Activated naive CD8-positive, alpha-beta T cell treated with anti-CD3 and anti-CD28 coated beads, Interleukin-2, amount 50 U/mL, for 16 hours (primary cell): ENCODE measurements at regions not wholly inside any gene's neighbourhood (a gene's known extent, or its start where the extent isn't known, plus 50 kb on each side); places are given as distances from the start of the nearest gene placed in this dataset.
"Not testable (repeated sequence)": the region's sequence is repeated elsewhere in the genome, so short reads cannot be mapped to it uniquely, and the experiment has no call there.

ENCODE experiments used
- DNase-seq: peaks from one replicate; pipeline ENCODE4 v3.0.0-alpha.2; 2020; ENCODE audit warnings: low read depth, low spot score

- DNase-seq, result no peak
These were observed 393.3 kb downstream of the LIG4 start for GRCh38 chr13:107822006-107822405.

- DNase-seq, result no peak
These were observed 393.8 kb downstream of the LIG4 start for GRCh38 chr13:107821492-107821891.

GRCh38 chr13:107819071-107819470, 396.3 kb downstream of the LIG4 start:
- no peak for DNase-seq

GRCh38 chr13:107817647-107818287, 397.6 kb downstream of the LIG4 start:
- DNase-seq, result no peak

- no peak for DNase-seq
These were observed 403.3 kb downstream of the LIG4 start for GRCh38 chr13:107812014-107812412.

- DNase-seq, result no peak
These were observed 403.9 kb downstream of the LIG4 start for GRCh38 chr13:107811233-107812013.

GRCh38 chr13:107809125-107809524, 406.2 kb downstream of the LIG4 start:
- DNase-seq, result no peak

- DNase-seq, result no peak
These were observed 406.9 kb downstream of the LIG4 start for GRCh38 chr13:107808389-107808788.

- DNase-seq, result no peak
These were observed 407.8 kb downstream of the LIG4 start for GRCh38 chr13:107807306-107808073.

GRCh38 chr13:107806726-107807125, 408.6 kb downstream of the LIG4 start:
- no peak for DNase-seq

GRCh38 chr13:107803822-107804495, 411.4 kb downstream of the LIG4 start:
- DNase-seq, result no peak

- no peak for DNase-seq
These were observed 413.7 kb downstream of the LIG4 start for GRCh38 chr13:107801621-107802020.

- DNase-seq, result no peak
These were observed 416.3 kb downstream of the LIG4 start for GRCh38 chr13:107799001-107799400.

GRCh38 chr13:107790397-107790796, 424.9 kb downstream of the LIG4 start:
- no peak for DNase-seq

GRCh38 chr13:107788464-107789165, 426.7 kb downstream of the LIG4 start:
- no peak for DNase-seq

- not testable (repeated sequence) for DNase-seq
These were observed 432.7 kb downstream of the LIG4 start for GRCh38 chr13:107782646-107783045.

- no peak for DNase-seq
These were observed 437.2 kb downstream of the LIG4 start for GRCh38 chr13:107778094-107778493.

GRCh38 chr13:107770541-107770940, 444.8 kb downstream of the LIG4 start:
- no peak for DNase-seq

- DNase-seq, result no peak
These were observed 448.2 kb downstream of the LIG4 start for GRCh38 chr13:107767119-107767518.

- DNase-seq, result no peak
These were observed 449.5 kb downstream of the LIG4 start for GRCh38 chr13:107765724-107766401.

GRCh38 chr13:107764046-107764445, 451.3 kb downstream of the LIG4 start:
- no peak for DNase-seq
